CD4-positive, alpha-beta T cell treated with Interleukin-10 for 1 hour (primary cell): ENCODE measurements at regions not wholly inside any gene's neighbourhood (a gene's known extent, or its start where the extent isn't known, plus 50 kb on each side); places are given as distances from the start of the nearest gene placed in this dataset.
A peak's percentile ranks its signal among the peaks of the same experiment; 100 is the strongest.
"Not testable (repeated sequence)": the region's sequence is repeated elsewhere in the genome, so short reads cannot be mapped to it uniquely, and the experiment has no call there.

ENCODE experiments used
- DNase-seq: peaks from one replicate; pipeline ENCODE4 v3.0.0-alpha.2; 2020

DNA sequence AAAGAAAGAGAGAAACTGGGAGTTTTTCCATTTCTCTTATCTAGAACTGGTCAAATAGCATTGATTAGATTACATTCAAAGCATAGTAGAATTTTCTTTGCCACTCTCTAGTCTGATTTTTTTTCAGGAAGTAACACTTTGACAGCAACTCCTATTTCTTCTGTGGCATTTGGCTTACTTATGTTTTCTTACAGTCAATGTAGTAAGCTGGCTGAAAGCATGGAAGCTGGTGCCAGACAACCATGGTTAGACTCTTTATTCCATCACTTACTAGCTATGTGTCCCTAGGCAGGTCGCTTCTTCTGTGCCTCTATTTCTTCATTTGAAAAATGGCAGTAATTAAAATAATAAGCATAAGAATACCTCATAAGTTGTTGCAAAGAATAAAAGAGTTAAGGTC, 54.2 kb upstream of the OPRM1 start:
- DNase-seq: no peak

DNA sequence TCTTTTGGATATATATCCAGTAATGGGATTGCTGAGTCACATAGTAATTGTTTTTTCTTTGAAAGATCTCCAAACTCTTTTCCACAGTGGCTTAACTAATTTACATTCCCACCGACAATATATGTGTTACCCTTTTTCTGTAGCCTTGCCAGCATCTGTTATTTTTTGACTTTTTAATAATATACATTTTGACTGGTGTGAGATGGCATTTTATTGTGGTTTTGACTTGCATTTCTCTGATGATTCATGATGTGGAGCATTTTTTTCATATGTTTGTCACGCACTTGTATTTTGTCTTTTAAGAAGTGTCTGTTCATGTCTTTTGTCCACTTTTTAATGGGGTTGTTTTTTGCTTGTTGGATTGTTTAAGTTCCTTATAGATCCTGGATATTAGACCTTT, 58.9 kb upstream of the OPRM1 start:
- no peak for DNase-seq

DNA sequence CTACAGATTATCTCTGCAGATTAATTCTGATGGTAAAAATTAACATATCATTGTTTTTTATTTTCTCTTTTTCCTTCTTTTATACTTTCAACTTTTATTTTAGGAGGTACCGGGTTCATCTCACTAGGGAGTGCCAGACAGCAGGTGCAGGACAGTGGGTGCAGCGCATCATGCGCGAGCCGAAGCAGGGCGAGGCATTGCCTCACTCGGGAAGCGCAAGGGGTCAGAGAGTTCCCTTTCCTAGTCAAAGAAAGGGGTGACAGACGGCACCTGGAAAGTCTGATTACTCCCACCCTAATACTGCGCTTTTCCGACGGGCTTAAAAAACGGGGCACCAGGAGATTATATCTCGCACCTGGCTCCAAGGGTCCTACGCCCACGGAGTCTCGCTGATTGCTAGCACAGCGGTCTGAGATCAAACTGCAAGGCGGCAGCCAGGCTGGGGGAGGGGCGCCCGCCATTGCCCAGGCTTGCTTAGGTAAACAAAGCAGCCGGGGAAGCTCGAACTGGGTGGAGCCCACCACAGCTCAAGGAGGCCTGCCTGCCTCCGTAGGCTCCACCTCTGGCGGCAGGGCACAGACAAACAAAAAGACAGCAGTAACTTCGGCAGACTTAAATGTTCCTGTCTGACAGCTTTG, 60.0 kb upstream of the OPRM1 start:
- DNase-seq: not testable (repeated sequence)

DNA sequence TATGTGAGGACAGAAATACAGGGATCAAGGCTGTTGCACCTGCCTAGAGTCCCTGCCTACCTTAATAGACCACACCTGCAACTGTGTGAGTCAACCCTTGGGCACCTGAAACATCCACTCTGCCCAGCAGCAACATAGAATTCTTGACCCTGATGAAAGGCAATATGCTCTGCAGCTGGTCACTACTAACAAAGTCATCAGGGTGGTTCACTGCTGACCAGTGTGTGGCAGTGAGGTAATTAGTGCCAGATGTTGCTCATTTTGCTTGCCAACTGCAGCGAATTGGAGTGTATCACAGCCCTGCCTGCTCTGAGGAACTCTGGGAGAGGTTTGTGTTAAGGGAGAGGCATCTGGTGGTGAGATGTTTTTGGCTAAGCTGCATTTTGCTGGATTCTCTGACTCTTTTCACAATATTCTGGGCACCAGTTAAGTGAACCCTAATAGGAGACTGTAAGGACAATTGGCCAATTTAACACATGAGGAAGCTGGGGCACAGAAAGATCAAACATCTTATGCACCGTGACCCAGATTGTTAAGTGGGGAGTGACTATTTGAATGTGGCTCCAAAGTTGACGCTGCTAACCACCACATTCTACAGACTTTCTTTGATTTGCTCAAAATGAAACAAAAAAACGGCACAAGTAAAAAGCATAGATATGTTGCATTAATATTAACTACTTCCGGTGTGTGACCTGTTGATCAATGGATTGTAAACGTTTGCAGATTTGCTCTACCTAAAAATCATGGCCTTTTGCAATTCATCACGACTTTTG, 61.9 kb upstream of the OPRM1 start:
- no peak for DNase-seq

GRCh38 chr6:153966001-153966400, 73.0 kb upstream of the OPRM1 start:
- DNase-seq: no peak

GRCh38 chr6:153963352-153963751, 75.7 kb upstream of the OPRM1 start:
- no peak for DNase-seq

GRCh38 chr6:153962555-153962954, 76.5 kb upstream of the OPRM1 start:
- no peak for DNase-seq

GRCh38 chr6:153960741-153961140, 78.3 kb upstream of the OPRM1 start:
- DNase-seq: no peak

GRCh38 chr6:153960281-153960680, 78.8 kb upstream of the OPRM1 start:
- no peak for DNase-seq

GRCh38 chr6:153959276-153959675, 79.8 kb upstream of the OPRM1 start:
- no peak for DNase-seq

- DNase-seq: no peak
These were observed 80.2 kb upstream of the OPRM1 start for GRCh38 chr6:153958860-153959259.

DNA sequence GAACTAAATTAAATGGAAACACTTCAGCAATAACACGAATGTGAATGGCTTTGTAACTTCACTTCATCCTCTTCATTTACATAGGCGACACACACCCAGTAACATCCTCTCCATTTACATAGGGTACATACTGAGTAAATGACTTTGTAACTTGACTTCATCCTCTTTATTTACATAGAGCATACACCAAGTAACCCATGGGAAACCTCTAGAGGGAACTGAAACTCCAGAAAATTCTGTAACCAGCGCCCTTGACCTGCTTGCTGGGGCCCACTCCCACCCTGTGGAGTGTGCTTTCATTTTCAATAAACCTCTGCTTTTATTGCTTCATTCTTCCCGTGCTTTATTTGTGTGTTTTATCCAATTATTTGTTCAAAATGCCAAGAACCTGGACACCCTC, 81.6 kb upstream of the OPRM1 start:
- DNase-seq: no peak

DNA sequence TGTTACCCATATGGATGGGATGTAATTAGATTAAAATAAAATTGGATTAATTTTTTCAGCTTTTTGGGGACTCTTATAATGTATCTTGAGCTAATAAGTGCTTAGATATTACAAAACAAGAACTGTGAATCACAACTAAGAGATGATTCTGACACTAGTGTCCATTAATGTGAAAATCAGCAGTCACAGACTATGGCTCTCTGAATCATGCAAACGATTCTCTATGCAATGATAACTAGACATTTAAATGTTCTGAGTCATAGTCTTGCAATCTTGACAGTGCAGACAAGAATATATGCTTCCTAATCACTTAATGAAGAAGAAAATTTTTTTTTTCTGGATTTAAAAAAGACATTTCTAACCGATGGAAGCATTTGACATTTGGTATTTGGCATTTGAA, 82.2 kb upstream of the OPRM1 start:
- no peak for DNase-seq

DNA sequence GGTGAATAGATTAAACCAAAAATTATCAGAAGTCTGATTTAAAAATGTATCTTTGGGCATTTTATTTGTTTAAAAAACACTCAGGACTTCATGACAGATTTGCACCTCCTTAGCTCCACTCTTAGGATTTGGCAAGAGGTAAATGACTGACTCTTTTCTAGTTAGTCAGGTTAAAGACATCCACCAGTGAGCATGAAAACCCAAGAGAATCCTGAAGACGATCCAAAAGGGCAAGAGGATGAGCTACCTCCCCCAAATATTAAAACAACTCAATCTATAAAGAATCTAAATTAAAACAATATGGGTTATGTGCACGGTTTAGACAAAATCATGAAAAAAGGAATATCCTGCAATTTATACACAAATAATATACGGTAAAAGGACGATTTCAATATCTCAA, 89.4 kb upstream of the OPRM1 start:
- no peak for DNase-seq

DNA sequence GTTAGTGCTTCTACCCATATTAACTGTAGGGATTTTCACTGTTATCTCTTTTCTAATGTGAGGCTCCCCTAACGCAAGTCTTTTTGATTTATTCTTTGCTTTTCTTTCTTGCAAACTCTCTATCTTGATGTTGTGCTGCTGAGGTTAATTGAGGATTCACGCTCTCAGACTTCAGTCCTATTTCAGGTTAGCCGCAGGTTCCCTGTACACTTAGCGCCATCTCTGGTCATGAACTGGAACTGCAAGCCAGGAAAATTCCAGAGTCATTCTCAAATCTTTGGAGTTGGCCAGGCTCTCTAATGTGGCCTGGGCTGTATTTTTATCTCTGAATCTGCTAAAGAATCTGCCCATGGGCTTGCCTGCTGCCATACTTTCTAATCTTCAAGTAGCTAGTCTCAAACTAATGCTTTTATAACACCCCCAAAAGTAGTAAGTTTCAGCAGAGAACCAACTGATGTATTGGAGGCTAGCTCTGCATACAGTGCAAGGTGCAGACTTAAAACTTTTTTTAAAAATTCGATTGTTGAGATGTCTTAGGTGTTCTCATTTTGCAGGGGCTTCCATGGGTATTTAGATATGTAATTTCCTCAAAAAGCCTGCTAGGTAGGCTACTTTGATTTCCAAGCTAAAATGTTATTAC, 91.1 kb upstream of the OPRM1 start:
- DNase-seq: peak; percentile 1

- DNase-seq: no peak
These were observed 94.8 kb upstream of the OPRM1 start for GRCh38 chr6:153944201-153944600.

- DNase-seq: no peak
These were observed 96.7 kb upstream of the OPRM1 start for GRCh38 chr6:153942361-153942760.

GRCh38 chr6:153941768-153942167, 97.3 kb upstream of the OPRM1 start:
- DNase-seq: no peak

- no peak for DNase-seq
These were observed 100.2 kb upstream of the OPRM1 start for GRCh38 chr6:153938876-153939275.

DNA sequence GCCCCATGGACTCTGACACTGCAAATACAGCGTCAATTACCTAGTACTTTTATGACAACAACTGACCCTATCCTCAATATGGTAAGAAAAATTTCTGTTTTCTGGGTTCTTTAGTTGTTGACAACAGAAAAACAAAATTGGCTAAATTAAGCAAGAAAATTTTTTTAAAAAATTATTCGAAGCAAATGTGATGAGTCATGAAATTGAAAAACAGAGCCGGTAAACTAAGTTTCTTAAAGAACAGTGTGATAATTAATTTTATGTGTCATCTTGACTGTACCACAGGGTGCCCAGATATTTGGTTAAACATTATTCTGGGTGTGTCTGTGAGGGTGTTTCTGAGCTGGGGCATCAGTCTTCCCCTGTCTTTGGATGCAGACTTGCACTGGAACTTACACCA, 107.6 kb upstream of the OPRM1 start:
- DNase-seq: no peak

GRCh38 chr6:153927867-153928266, 111.2 kb upstream of the OPRM1 start:
- no peak for DNase-seq

DNA sequence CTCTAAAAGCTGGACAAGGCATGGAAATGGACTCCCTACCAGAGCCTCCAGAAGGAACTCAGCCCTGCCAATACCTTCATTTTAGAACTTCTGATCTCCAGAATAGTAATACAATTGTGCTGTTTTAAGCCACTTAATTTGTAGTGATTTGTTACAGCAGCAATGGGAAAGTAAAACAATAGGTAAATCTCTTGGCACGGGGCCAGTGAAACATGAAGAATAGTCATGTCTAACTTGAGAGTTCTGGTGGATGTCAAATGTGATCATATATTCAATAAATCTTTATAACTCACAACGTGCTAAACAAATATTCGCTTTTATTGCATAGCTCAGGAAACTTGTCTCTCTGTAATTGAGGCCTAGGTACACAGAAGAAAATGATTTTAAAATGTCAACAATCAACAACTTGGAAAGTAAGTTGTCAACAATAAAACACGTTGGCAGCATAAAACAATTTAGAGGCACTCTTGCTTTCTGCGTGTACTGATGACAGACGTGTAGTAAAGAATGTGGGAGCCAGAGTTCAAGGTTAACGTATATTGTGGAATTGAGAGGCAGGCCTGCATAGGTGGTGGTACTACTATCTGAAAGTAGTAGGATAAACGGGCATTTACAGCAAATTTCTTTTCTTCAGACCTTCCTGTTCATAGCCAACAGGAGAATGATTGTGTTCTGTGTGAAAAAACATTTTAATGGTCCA, 140.5 kb upstream of the OPRM1 start:
- no peak for DNase-seq

GRCh38 chr6:153882411-153882810, 156.6 kb upstream of the OPRM1 start:
- DNase-seq: no peak

GRCh38 chr6:153873541-153873940, 165.5 kb upstream of the OPRM1 start:
- DNase-seq: no peak
